ENCODE measurements at regions not wholly inside any gene's neighbourhood (a gene's known extent, or its start where the extent isn't known, plus 50 kb on each side); places are given as distances from the start of the nearest gene placed in this dataset.

DNA sequence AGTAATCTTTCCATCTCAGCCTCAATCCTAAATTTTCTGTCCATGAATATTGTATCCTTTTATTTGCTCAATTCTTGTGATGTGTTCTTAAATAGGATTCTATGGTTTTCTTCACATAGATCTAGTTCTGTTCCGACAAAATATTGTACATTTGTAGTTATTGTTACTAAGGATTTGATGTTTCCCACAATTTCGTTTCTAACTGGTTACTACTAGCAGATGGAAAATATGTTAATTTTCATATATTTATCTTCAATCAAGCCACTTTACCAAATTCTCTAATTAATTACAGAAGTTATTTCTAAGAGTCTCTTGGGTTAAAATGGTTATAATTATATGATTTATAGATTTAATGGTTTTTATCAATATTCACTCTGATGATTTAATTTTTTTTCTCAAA, 60.3 kb downstream of the SEC61B start:
- no peak overlapping the region for H3K4me3 ChIP-seq (ENCODE audit: low read depth, low read length, poor library complexity, severe bottlenecking)
- H3K27me3 ChIP-seq (ENCODE audit: insufficient read depth, low read length) = no peaks in the 10 kb centered on the region
- TF ChIP-seq, protein P1, sequence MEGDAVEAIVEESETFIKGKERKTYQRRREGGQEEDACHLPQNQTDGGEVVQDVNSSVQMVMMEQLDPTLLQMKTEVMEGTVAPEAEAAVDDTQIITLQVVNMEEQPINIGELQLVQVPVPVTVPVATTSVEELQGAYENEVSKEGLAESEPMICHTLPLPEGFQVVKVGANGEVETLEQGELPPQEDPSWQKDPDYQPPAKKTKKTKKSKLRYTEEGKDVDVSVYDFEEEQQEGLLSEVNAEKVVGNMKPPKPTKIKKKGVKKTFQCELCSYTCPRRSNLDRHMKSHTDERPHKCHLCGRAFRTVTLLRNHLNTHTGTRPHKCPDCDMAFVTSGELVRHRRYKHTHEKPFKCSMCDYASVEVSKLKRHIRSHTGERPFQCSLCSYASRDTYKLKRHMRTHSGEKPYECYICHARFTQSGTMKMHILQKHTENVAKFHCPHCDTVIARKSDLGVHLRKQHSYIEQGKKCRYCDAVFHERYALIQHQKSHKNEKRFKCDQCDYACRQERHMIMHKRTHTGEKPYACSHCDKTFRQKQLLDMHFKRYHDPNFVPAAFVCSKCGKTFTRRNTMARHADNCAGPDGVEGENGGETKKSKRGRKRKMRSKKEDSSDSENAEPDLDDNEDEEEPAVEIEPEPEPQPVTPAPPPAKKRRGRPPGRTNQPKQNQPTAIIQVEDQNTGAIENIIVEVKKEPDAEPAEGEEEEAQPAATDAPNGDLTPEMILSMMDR (IDR thresholded peaks at IDR 0.05; ENCODE audit: low read length) = no peak
- no peak for TF ChIP-seq EZH2 (IDR thresholded peaks at IDR 0.05; ENCODE audit: borderline replicate concordance, low read length)
- H3F3A ChIP-seq (ENCODE audit: insufficient read depth, low read length) = no peaks in the 10 kb centered on the region
- H2AFZ ChIP-seq (ENCODE audit: low read length) = no peak overlapping the region
- H3K4me2 ChIP-seq (ENCODE audit: low read length) = no peak overlapping the region
- H3K4me1 ChIP-seq (ENCODE audit: insufficient read depth, low read length, severe bottlenecking) = no peaks in the 10 kb centered on the region
- H3K9me3 ChIP-seq (ENCODE audit: low read length) = no peaks in the 10 kb centered on the region
- H3K9me2 ChIP-seq (ENCODE audit: low read depth, low read length) = no peaks in the 10 kb centered on the region
- H3K27ac ChIP-seq (ENCODE audit: low read depth, low read length, poor library complexity, severe bottlenecking) = no peak overlapping the region
- H4K20me1 ChIP-seq (ENCODE audit: insufficient read depth, low read length) = no peaks in the 10 kb centered on the region
- H3K9ac ChIP-seq (ENCODE audit: low read length) = no peak overlapping the region
- H3K36me3 ChIP-seq (ENCODE audit: insufficient read depth, low read length) = no peaks in the 10 kb centered on the region
- no peaks in the 10 kb centered on the region for H3K79me2 ChIP-seq (ENCODE audit: insufficient read depth, low read length)

DNA sequence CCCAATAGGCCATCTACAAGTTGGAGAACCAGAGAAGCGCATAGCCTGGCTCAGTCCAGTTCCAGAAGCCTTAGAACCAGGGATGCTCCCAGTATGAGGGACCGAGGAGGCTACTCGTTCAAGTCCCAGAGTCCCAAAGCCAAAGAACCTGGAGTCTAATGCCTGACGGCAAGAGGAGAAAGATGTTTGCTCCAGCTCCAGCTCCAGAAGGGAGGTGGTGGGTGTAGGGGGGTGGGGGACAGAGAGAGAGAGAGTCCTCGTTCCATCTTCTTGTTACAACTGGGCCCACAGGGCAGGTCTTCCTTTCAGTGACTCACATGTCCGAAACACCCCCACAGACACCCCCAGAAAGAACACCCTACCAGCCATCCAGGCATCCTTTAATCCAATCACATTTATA, 63.9 kb downstream of the SEC61B start:
- no peaks in the 10 kb centered on the region for H3K79me2 ChIP-seq (ENCODE audit: insufficient read depth, low read length)
- no peaks in the 10 kb centered on the region for H3K4me1 ChIP-seq (ENCODE audit: insufficient read depth, low read length, severe bottlenecking)
- H3F3A ChIP-seq (ENCODE audit: insufficient read depth, low read length) = no peaks in the 10 kb centered on the region
- H3K9ac ChIP-seq (ENCODE audit: low read length) = no peak overlapping the region
- H3K4me3 ChIP-seq (ENCODE audit: low read depth, low read length, poor library complexity, severe bottlenecking) = no peak overlapping the region
- H4K20me1 ChIP-seq (ENCODE audit: insufficient read depth, low read length) = no peaks in the 10 kb centered on the region
- H3K9me2 ChIP-seq (ENCODE audit: low read depth, low read length) = no peaks in the 10 kb centered on the region
- TF ChIP-seq, protein P1 (IDR thresholded peaks at IDR 0.05; ENCODE audit: low read length) = no peak
- no peak for TF ChIP-seq EZH2 (IDR thresholded peaks at IDR 0.05; ENCODE audit: borderline replicate concordance, low read length)
- no peak overlapping the region for H3K4me2 ChIP-seq (ENCODE audit: low read length)
- H2AFZ ChIP-seq (ENCODE audit: low read length) = no peak overlapping the region
- H3K27me3 ChIP-seq (ENCODE audit: insufficient read depth, low read length) = no peaks in the 10 kb centered on the region
- H3K27ac ChIP-seq (ENCODE audit: low read depth, low read length, poor library complexity, severe bottlenecking) = no peak overlapping the region
- no peaks in the 10 kb centered on the region for H3K9me3 ChIP-seq (ENCODE audit: low read length)
- no peaks in the 10 kb centered on the region for H3K36me3 ChIP-seq (ENCODE audit: insufficient read depth, low read length)

DNA sequence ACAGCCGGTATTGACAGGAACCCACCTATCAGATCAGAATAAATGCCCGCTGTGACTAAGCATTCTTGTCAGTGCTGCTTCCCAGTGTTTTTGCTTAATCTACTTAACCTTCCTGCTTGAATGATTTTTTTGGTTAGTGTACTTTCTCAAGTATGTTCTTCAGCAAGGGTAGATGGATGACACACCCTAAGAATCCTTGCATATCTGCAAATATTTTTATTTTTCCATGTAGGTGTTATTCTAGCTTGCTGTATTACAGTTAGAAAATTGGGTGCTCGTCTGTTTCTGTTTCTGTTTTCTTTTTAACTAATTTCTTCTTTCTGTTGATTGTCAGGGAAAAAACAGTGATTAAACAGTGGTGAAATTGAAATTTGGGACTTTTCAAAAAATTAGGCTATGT, 64.5 kb downstream of the SEC61B start:
- no peaks in the 10 kb centered on the region for H3K27me3 ChIP-seq (ENCODE audit: insufficient read depth, low read length)
- no peaks in the 10 kb centered on the region for H3K9me2 ChIP-seq (ENCODE audit: low read depth, low read length)
- no peak for TF ChIP-seq EZH2 (IDR thresholded peaks at IDR 0.05; ENCODE audit: borderline replicate concordance, low read length)
- TF ChIP-seq, protein P1 (IDR thresholded peaks at IDR 0.05; ENCODE audit: low read length) = no peak
- H3K4me2 ChIP-seq (ENCODE audit: low read length) = no peak overlapping the region
- H2AFZ ChIP-seq (ENCODE audit: low read length) = no peak overlapping the region
- H3K9me3 ChIP-seq (ENCODE audit: low read length) = no peaks in the 10 kb centered on the region
- no peaks in the 10 kb centered on the region for H3K36me3 ChIP-seq (ENCODE audit: insufficient read depth, low read length)
- no peaks in the 10 kb centered on the region for H3F3A ChIP-seq (ENCODE audit: insufficient read depth, low read length)
- no peak overlapping the region for H3K4me3 ChIP-seq (ENCODE audit: low read depth, low read length, poor library complexity, severe bottlenecking)
- no peaks in the 10 kb centered on the region for H4K20me1 ChIP-seq (ENCODE audit: insufficient read depth, low read length)
- H3K79me2 ChIP-seq (ENCODE audit: insufficient read depth, low read length) = no peaks in the 10 kb centered on the region
- H3K4me1 ChIP-seq (ENCODE audit: insufficient read depth, low read length, severe bottlenecking) = no peaks in the 10 kb centered on the region
- H3K9ac ChIP-seq (ENCODE audit: low read length) = no peak overlapping the region
- H3K27ac ChIP-seq (ENCODE audit: low read depth, low read length, poor library complexity, severe bottlenecking) = no peak overlapping the region
